ENCODE measurements at regions not wholly inside any gene's neighbourhood (a gene's known extent, or its start where the extent isn't known, plus 50 kb on each side); places are given as distances from the start of the nearest gene placed in this dataset.
"Not testable (repeated sequence)": the region's sequence is repeated elsewhere in the genome, so short reads cannot be mapped to it uniquely, and the experiment has no call there.

DNA sequence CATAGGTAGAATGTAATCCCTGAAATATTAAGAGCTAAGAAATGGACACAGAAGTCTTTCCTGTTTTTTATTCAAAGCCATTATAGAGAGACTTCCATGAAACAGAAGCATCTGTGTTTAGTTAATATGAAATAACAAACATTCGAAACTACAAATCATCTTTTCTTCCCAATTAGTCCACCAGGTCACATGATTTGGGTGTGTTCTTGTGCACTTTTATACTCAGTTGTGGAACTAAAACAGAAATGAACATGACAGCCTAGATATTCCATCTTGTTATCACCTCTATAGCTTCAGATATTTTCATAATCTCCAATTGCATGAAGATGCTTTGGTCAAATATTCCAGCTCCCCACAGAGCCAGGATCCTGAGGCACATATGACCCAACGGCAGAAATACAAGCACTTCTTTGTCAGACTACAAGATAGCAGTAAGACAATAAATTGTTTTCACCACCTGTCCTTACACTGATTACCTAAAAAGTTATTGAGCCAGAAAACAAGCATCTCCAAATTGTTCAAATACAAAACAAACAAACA lies 116.8 kb upstream of the BEND6 start:
- DNase-seq = no peak

GRCh38 chr6:56837322-56837894 lies 117.5 kb upstream of the BEND6 start:
- DNase-seq = no peak

DNA sequence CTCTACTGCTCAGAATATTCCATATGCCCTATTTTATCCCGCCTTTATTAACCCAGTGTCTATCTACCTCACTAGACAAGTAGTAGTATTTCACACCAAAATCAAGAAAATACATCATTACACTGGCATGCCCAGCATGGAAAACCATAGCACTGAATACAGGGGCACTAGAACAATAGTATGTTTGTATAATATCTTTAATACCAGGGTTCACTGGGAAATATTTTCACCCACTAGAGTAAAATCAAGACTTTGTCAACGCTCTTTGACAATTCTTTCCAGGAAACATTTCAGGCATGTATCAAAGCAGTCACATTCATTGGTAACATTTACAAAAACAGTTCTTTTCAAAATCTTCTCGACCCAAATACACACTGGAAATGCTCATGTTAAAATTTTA lies 119.3 kb upstream of the BEND6 start:
- DNase-seq = no peak

- no peak for DNase-seq
Observed at GRCh38 chr6:56833873-56834272, 121.0 kb upstream of the BEND6 start.

- DNase-seq = no peak
Observed at GRCh38 chr6:56833127-56833791, 121.6 kb upstream of the BEND6 start.

- DNase-seq = no peak
Observed at GRCh38 chr6:56832225-56832624, 122.7 kb upstream of the BEND6 start.

- no peak for DNase-seq
Observed at GRCh38 chr6:56831334-56831733, 123.6 kb upstream of the BEND6 start.

GRCh38 chr6:56827908-56828649 lies 126.8 kb upstream of the BEND6 start:
- DNase-seq = no peak

DNA sequence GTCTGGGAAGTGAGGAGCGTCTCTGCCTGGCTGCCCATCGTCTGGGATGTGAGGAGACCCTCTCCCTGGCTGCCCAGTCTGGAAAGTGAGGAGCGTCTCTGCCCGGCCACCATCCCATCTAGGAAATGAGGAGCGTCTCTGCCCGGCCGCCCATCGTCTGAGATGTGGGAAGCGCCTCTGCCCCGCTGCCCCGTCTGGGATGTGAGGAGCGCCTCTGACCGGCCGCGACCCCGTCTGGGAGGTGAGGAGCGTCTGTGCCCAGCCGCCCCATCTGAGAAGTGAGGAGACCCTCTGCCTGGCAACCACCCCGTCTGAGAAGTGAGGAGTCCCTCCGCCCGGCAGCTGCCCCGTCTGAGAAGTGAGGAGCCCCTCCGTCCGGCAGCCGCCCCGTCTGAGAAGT lies 130.5 kb upstream of the BEND6 start:
- DNase-seq = not testable (repeated sequence)

GRCh38 chr6:56821005-56821432 lies 133.9 kb upstream of the BEND6 start:
- no peak for DNase-seq

GRCh38 chr6:56820060-56820459 lies 134.8 kb upstream of the BEND6 start:
- DNase-seq = no peak

DNA sequence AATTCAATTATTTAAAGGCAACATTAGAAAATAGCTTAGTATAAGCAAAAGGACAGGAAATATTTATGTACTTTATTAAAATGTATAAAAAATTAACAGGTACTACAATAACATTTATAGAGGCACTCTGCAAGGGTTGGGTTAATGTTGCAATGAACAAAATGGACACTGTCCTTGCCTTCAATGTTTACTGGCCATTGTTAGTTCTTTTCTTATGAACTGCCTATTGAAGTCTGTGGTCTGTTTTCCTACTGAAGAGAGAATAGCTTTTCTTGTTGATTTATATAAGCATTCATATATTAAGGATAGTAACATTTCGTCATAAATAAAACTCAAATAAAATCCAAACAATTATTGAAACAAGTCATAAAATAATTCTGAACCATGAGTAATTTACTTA lies 135.3 kb upstream of the BEND6 start:
- no peak for DNase-seq

- DNase-seq = no peak
Observed at GRCh38 chr6:56816370-56816769, 138.5 kb upstream of the BEND6 start.

GRCh38 chr6:56815436-56815835 lies 139.5 kb upstream of the BEND6 start:
- DNase-seq = no peak

DNA sequence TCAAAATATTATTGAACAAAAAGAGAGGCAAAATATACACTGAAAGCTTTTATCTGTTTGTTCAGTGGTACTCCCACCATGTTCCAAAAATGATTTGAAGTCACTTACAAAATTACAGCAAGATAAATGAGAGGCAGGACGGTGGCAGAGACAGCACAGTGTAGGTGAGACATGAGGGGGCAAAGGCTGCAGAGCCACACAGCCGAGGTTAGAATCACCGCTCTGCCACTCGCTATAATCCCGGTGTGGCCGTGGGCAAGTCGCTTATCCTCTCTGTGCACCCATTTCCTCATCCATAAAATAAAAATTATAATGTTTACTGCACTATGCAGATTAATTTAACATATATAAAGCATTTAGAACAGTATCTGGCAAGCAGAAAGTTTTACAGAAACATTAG lies 140.1 kb upstream of the BEND6 start:
- no peak for DNase-seq

DNA sequence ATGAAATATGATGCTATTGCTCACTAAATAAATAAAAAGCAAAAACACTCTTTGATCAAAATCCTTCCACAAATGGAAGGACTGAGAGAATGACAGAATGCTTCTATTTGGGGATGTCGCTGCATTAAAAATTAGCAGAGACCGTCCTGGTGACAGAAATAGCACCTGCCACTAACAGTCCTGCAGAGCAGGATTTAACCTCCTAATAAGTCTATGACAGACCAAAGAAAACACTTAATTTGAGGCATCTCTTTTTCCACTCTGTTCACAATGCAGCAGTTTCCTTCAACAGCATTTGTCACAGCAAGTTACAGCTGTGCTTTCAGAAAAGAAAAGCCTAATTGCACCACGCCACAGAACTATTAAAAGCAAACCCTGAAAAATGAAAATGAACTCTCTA lies 140.6 kb upstream of the BEND6 start:
- DNase-seq = no peak

DNA sequence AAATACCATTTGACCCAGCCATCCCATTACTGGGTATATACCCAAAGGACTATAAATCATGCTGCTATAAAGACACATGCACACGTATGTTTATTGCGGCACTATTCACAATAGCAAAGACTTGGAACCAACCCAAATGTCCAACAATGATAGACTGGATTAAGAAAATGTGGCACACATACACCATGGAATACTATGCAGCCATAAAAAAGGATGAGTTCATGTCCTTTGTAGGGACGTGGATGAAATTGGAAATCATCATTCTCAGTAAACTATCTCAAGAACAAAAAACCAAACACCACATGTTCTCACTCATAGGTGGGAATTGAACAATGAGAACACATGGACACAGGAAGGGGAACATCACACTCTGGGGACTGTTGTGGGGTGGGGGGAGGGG lies 142.1 kb upstream of the BEND6 start:
- DNase-seq = not testable (repeated sequence)

DNA sequence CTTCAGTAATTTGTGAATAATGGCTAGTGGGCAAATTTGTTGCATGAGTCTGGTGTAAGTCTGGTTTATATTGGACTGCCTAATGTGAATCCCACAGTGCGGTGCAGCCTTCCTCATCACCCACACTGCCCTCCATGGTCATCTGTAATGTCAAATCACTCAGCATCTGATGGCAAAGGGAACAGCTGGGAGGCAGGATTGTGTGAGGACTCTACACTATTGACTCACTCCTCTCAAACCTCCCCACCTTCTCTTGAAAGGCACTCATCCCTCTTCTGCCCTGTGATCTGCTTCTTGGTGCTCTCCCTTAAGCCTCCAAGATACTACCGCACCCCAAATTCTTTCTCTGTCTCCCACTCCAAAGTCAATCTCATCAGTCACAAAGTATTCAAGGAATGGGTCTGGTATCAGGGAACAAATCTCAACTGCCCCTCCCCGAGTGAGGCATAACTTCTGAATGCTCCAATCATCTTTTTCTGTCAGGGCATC lies 146.0 kb upstream of the BEND6 start:
- DNase-seq = no peak

DNA sequence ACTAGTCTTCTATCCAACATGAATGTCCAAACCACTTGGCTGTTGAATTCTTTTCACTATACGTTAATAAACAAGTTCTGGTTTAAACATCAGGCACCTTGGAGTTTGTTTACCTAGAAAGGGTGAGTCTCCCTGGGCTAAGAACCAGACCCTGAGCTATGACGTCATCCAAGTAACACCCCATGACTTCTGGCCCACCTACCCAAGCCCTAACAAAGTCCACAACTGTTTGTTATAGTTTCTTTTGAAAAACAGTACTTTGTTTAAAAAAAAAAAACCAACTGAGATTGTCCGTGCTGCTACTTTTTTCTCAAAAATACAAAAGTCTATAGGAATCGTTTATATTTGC lies 146.9 kb upstream of the BEND6 start:
- no peak for DNase-seq

- DNase-seq = no peak
Observed at GRCh38 chr6:56807326-56807988, 147.4 kb upstream of the BEND6 start.

GRCh38 chr6:56806368-56806767 lies 148.5 kb upstream of the BEND6 start:
- no peak for DNase-seq

- no peak for DNase-seq
Observed at GRCh38 chr6:56804996-56805395, 149.9 kb upstream of the BEND6 start.

DNA sequence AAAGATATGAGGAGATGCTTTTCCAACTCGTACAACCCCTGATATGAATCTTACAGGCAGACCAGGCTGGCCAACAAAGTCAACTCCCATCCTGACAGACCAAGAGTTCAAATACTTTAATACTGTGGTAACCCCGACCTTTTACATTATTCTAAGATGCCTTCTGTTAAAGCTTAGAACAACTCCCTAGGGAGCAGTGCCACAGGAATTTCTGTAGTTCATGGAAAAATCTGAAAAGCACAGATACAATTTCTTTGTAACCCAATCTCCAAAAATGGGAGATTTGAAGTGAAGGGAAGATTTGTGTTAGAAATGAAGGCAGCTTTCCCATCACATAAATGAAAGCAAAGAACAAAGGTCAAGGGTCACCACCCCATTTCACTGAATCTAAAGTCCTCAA lies 151.3 kb upstream of the BEND6 start:
- DNase-seq = no peak

- no peak for DNase-seq
Observed at GRCh38 chr6:56802584-56802983, 152.3 kb upstream of the BEND6 start.

All from NCI-H1048 (cell line).